ENCODE measurements at regions not wholly inside any gene's neighbourhood (a gene's known extent, or its start where the extent isn't known, plus 50 kb on each side); places are given as distances from the start of the nearest gene placed in this dataset.

- H3K27me3 ChIP-seq (ENCODE audit: control insufficient read depth in 1 of 2, insufficient read depth in 2 of 2, low read length in 2 of 2): no peaks in the 10 kb centered on the region
- no peak overlapping the region for H3K4me3 ChIP-seq (replicated peaks in 1 of 3; ENCODE audit: insufficient read depth in 1 of 3, low read depth in 2 of 3, low read length in 3 of 3)
- 24% methylated on average over 7 of the region's 7 CpGs for WGBS (ENCODE audit: low lambda C conversion rate)
- intact Hi-C loops (cut with micrococcal nuclease; ENCODE audit: unreplicated experiment) (no loop called here), in situ Hi-C loops (cut with HindIII; ENCODE audit: extremely low pct_ligation_motif_present, low pct_unique_long_range_greater_than_20kb) (no loop called here)
- no peaks in the 10 kb centered on the region for H3K79me2 ChIP-seq (ENCODE audit: insufficient read depth, low read length)
- no peak overlapping the region for H3K27ac ChIP-seq (ENCODE audit: extremely low read length, insufficient read depth, low read length)
- TF ChIP-seq ZNF230 (CRISPR knock-in tag; IDR thresholded peaks at IDR 0.05) (no peak), ADNP (CRISPR knock-in tag; IDR thresholded peaks at IDR 0.05) (no peak), LBX2 (CRISPR knock-in tag; IDR thresholded peaks at IDR 0.05; ENCODE audit: borderline replicate concordance) (no peak), HOMEZ (CRISPR knock-in tag; IDR thresholded peaks at IDR 0.05; ENCODE audit: low read depth) (no peak), ATRX (CRISPR knock-in tag; IDR thresholded peaks at IDR 0.05; ENCODE audit: borderline replicate concordance) (no peak), ZNF550 (CRISPR knock-in tag; IDR thresholded peaks at IDR 0.05; ENCODE audit: borderline replicate concordance) (no peak), ZNF749 (CRISPR knock-in tag; IDR thresholded peaks at IDR 0.05; ENCODE audit: borderline replicate concordance) (no peak), HINFP (CRISPR knock-in tag; IDR thresholded peaks at IDR 0.05; ENCODE audit: low read depth) (no peak), ZNF329 (CRISPR knock-in tag; IDR thresholded peaks at IDR 0.05; ENCODE audit: low read depth) (no peak), ZSCAN20 (CRISPR knock-in tag; IDR thresholded peaks at IDR 0.05; ENCODE audit: borderline replicate concordance) (no peak), SAP130 (CRISPR knock-in tag; IDR thresholded peaks at IDR 0.05; ENCODE audit: low read depth) (no peak), NR2C2 (CRISPR knock-in tag; IDR thresholded peaks at IDR 0.05; ENCODE audit: borderline replicate concordance) (no peak), MBNL3 (CRISPR knock-in tag; conservative IDR thresholded peaks at IDR 0.05) (no peak)
- POLR2A ChIA-PET: no interaction called here
- no peaks in the 10 kb centered on the region for H3K36me3 ChIP-seq (replicated peaks in 1 of 2; ENCODE audit: control insufficient read depth in 1 of 2, insufficient read depth in 2 of 2, low read length in 2 of 2)
- DNase-seq (ENCODE audit: low spot score) (no peak), ATAC-seq (no peak), FAIRE-seq (no peak)
- H4K20me1 ChIP-seq (ENCODE audit: insufficient read depth, low read length): no peaks in the 10 kb centered on the region
- H2AFZ ChIP-seq (ENCODE audit: low read length): no peak overlapping the region
- H3K9me3 ChIP-seq (ENCODE audit: low read length): peaks cover 66% of the 10 kb centered on the region
- H3K4me1 ChIP-seq (ENCODE audit: insufficient read depth, low read length): no peaks in the 10 kb centered on the region
- H3K4me2 ChIP-seq (ENCODE audit: low read depth, low read length): no peak overlapping the region
- BruUV-seq (replicated peaks): no TSS peak
- CTCF ChIA-PET (ENCODE audit: low intra/inter-chr PET ratio, low total read pairs): no interaction called here
- no peak overlapping the region for H3K9ac ChIP-seq (ENCODE audit: insufficient read depth, low read depth, low read length)
Measured at GRCh38 chr5:164998590-164998989, 1493.2 kb downstream of the MAT2B start.
